ENCODE measurements at regions not wholly inside any gene's neighbourhood (a gene's known extent, or its start where the extent isn't known, plus 50 kb on each side); places are given as distances from the start of the nearest gene placed in this dataset.
"Not testable (repeated sequence)": the region's sequence is repeated elsewhere in the genome, so short reads cannot be mapped to it uniquely, and the experiment has no call there.

DNA sequence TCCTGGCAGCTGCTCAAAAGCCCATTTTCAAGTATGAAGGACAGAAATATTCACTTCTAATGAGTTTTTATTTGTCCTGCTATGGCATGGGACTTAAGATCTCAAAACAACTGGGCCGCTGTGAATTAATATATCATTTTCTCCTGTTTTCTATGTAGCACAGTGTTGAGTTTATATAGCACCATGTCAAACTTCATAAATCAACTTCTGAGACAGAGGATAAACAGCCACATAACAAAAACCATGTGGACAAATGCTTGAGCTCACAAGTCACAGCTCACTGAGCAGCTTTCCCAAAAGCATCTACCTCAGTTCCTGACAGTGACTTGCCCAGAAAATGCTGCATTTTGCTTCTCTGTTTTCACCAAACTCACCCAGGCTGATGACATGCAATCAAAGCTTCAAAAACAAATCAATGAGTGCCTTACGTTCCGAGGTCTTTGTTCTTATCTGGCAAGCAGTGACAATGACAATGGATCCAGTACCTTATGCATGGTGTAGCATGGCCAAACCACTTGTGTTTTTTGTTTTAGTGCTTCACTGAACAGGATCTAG lies 722.6 kb downstream of the LRRIQ3 start:
- no peak for DNase-seq (ENCODE audit: low read depth)
- no peak overlapping the region for H3K4me3 ChIP-seq (replicated peaks; ENCODE audit: low read depth, low read length)
- no peak for TF ChIP-seq CTCF (IDR thresholded peaks at IDR 0.05; ENCODE audit: low read length, missing control alignments)

GRCh38 chr1:73472810-73473209 lies 725.2 kb downstream of the LRRIQ3 start:
- no peak overlapping the region for H3K4me3 ChIP-seq (replicated peaks; ENCODE audit: low read depth, low read length)
- TF ChIP-seq CTCF (IDR thresholded peaks at IDR 0.05; ENCODE audit: low read length, missing control alignments), result no peak
- DNase-seq (ENCODE audit: low read depth), result no peak

DNA sequence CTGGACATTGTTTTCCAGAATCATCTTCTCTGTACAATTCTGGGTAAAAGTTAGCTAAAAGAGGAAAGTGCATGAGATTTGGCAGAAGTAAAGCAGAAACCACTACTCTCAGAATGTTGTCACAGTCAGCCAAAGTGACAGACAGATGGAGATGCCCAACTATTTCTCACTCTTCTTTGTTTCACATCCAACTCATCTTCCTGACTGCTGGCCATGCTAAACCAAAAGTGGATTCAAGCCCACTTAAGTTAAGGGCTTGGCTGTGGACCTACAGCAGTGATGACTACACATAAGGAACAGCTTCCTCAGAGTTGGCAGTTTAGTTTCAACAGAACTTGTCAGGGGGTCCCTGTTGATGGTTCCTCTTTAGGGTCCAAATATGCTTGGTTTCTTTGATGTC lies 730.2 kb downstream of the LRRIQ3 start:
- DNase-seq (ENCODE audit: low read depth), result no peak
- H3K4me3 ChIP-seq (replicated peaks; ENCODE audit: low read depth, low read length), result no peak overlapping the region
- TF ChIP-seq CTCF (IDR thresholded peaks at IDR 0.05; ENCODE audit: low read length, missing control alignments), result no peak

DNA sequence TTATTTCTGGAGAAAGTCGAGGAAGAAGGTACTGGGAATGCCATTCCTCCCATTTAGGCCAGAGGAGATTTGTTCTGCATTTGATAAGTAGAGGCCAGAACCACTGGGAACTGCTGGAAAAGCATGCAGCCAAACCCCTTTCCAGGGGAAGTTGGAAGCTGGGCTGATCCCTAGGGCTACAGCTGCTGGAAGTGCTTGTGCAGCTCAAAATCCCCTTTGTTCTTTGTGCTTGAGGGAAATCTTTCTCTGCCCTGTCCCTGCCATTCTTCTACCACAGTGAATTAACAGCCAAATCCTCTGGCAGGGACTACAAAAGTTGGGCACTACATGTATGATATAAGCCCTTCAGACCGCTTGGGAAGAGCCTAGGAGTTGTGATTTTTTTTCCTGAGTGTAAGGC lies 734.1 kb downstream of the LRRIQ3 start:
- DNase-seq (ENCODE audit: low read depth), result no peak
- no peak for TF ChIP-seq CTCF (IDR thresholded peaks at IDR 0.05; ENCODE audit: low read length, missing control alignments)
- H3K4me3 ChIP-seq (replicated peaks; ENCODE audit: low read depth, low read length), result no peak overlapping the region

DNA sequence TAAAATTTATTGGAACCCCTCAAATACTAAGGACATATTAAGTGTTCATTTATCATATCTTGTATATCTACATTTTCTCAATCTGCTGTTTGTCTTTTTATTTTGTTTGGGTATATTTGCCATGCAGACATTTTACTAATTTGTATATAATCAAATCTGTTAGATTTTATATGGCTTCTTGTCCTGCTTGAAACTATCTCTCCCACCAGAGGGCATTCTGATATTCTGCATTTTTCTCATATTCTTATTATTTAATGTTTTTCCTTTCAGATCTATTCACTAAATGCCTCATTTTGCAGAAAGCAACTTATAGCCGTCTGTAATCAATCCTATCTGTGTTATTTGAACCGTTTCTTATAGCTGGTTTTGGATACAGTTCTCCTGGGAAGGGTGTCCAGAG lies 745.5 kb downstream of the LRRIQ3 start:
- no peak overlapping the region for H3K4me3 ChIP-seq (replicated peaks; ENCODE audit: low read depth, low read length)
- no peak for TF ChIP-seq CTCF (IDR thresholded peaks at IDR 0.05; ENCODE audit: low read length, missing control alignments)
- DNase-seq (ENCODE audit: low read depth), result no peak

DNA sequence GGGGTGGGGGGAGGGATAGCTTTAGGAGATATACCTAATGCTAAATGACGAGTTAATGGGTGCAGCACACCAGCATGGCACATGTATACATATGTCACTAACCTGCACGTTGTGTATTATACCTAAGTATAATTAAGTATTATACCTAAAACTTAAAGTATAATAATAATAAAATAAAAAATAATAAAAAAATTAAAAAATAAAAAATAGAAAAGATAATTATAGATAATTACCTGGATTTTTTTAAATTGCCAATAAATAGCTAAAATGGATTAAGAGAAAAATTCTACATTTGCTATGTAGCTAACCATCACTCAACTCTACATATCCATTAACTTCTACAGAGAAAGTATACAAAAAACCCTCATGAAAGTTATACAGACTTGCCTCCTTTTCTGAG lies 747.3 kb downstream of the LRRIQ3 start:
- not testable (repeated sequence) for H3K4me3 ChIP-seq (replicated peaks; ENCODE audit: low read depth, low read length); DNase-seq (ENCODE audit: low read depth)

- H3K4me3 ChIP-seq (replicated peaks; ENCODE audit: low read depth, low read length), result no peak overlapping the region
- no peak for TF ChIP-seq CTCF (IDR thresholded peaks at IDR 0.05; ENCODE audit: low read length, missing control alignments)
- no peak for DNase-seq (ENCODE audit: low read depth)
These were observed 786.5 kb downstream of the LRRIQ3 start for GRCh38 chr1:73411479-73411878.

Measured in fibroblast of pulmonary artery (primary cell).